ENCODE measurements at regions not wholly inside any gene's neighbourhood (a gene's known extent, or its start where the extent isn't known, plus 50 kb on each side); places are given as distances from the start of the nearest gene placed in this dataset.
"Not testable (repeated sequence)": the region's sequence is repeated elsewhere in the genome, so short reads cannot be mapped to it uniquely, and the experiment has no call there.

GRCh38 chr14:78007160-78007559, 163.0 kb upstream of the NRXN3 start:
- no peak for ATAC-seq
- POLR2A ChIA-PET: no interaction called here
- in situ Hi-C loops (cut with HindIII; ENCODE audit: low pct_unique_long_range_greater_than_20kb, low sequenced_read_pairs): no loop called here

GRCh38 chr14:78010688-78011087, 159.5 kb upstream of the NRXN3 start:
- Histone ChIP-seq H3K4me1 (ENCODE audit: control insufficient read depth, insufficient read depth, low read length) (no peaks in the 10 kb centered on the region), H3K36me3 (ENCODE audit: control insufficient read depth, insufficient read depth, low read length) (no peaks in the 10 kb centered on the region), H3K9me3 (ENCODE audit: control insufficient read depth, insufficient read depth, low read depth, low read length) (no peaks in the 10 kb centered on the region), H3K27me3 (ENCODE audit: control insufficient read depth, insufficient read depth, low read length) (no peaks in the 10 kb centered on the region; the same call in 1 of the 2 replicates), H3K27ac (ENCODE audit: low read length) (no peak overlapping the region), H3K4me3 (ENCODE audit: low read depth in 2 of 2, low read length in 2 of 2) (no peak overlapping the region)
- TF ChIP-seq TCF7L2 (IDR thresholded peaks at IDR 0.05; ENCODE audit: low read depth, low read length) (no peak), SIN3A (IDR thresholded peaks at IDR 0.05; ENCODE audit: borderline replicate concordance, insufficient read depth, low read depth, low read length) (no peak), REST (IDR thresholded peaks at IDR 0.05; ENCODE audit: insufficient read depth in 1 of 2, low read depth in 2 of 2, low read length in 1 of 2) (no peak), POLR2AphosphoS5 (IDR thresholded peaks at IDR 0.05; ENCODE audit: low read depth, low read length) (no peak)
- TF ChIP-seq, protein P1, sequence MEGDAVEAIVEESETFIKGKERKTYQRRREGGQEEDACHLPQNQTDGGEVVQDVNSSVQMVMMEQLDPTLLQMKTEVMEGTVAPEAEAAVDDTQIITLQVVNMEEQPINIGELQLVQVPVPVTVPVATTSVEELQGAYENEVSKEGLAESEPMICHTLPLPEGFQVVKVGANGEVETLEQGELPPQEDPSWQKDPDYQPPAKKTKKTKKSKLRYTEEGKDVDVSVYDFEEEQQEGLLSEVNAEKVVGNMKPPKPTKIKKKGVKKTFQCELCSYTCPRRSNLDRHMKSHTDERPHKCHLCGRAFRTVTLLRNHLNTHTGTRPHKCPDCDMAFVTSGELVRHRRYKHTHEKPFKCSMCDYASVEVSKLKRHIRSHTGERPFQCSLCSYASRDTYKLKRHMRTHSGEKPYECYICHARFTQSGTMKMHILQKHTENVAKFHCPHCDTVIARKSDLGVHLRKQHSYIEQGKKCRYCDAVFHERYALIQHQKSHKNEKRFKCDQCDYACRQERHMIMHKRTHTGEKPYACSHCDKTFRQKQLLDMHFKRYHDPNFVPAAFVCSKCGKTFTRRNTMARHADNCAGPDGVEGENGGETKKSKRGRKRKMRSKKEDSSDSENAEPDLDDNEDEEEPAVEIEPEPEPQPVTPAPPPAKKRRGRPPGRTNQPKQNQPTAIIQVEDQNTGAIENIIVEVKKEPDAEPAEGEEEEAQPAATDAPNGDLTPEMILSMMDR (IDR thresholded peaks at IDR 0.05): no peak
- CTCF ChIA-PET: no interaction called here
- POLR2A ChIA-PET: no interaction called here
- intact Hi-C loops (cut with micrococcal nuclease; ENCODE audit: unreplicated experiment): no loop called here
- peak; percentile 53; the same call in 1 of the 2 replicates for ATAC-seq
- in situ Hi-C loops (cut with HindIII; ENCODE audit: low pct_unique_long_range_greater_than_20kb, low sequenced_read_pairs): no loop called here
- no TSS peak for BruUV-seq (replicated peaks)
- no peak for DNase-seq (ENCODE audit: low read depth, low spot score)

More at GRCh38 chr14:78007160-78007559, 163.0 kb upstream of the NRXN3 start:
- CTCF ChIA-PET: no interaction called here
- no peaks in the 10 kb centered on the region for H3K27me3 ChIP-seq (ENCODE audit: control insufficient read depth, insufficient read depth, low read length)
- TF ChIP-seq SIN3A (IDR thresholded peaks at IDR 0.05; ENCODE audit: borderline replicate concordance, insufficient read depth, low read depth, low read length) (no peak), POLR2AphosphoS5 (IDR thresholded peaks at IDR 0.05; ENCODE audit: low read depth, low read length) (no peak), REST (IDR thresholded peaks at IDR 0.05; ENCODE audit: insufficient read depth in 1 of 2, low read depth in 2 of 2, low read length in 1 of 2) (no peak), TCF7L2 (IDR thresholded peaks at IDR 0.05; ENCODE audit: low read depth, low read length) (no peak)
- TF ChIP-seq, protein P1 (IDR thresholded peaks at IDR 0.05): no peak
- H3K9me3 ChIP-seq (ENCODE audit: control insufficient read depth, insufficient read depth, low read depth, low read length): no peaks in the 10 kb centered on the region
- no TSS peak for BruUV-seq (replicated peaks)
- intact Hi-C loops (cut with micrococcal nuclease; ENCODE audit: unreplicated experiment): no loop called here
- no peak for DNase-seq (ENCODE audit: low read depth, low spot score)
- H3K4me1 ChIP-seq (ENCODE audit: control insufficient read depth, insufficient read depth, low read length): no peaks in the 10 kb centered on the region
- H3K36me3 ChIP-seq (ENCODE audit: control insufficient read depth, insufficient read depth, low read length): no peaks in the 10 kb centered on the region
- no peak overlapping the region for H3K4me3 ChIP-seq (ENCODE audit: low read depth in 2 of 2, low read length in 2 of 2)
- H3K27ac ChIP-seq (ENCODE audit: low read length): no peak overlapping the region

DNA sequence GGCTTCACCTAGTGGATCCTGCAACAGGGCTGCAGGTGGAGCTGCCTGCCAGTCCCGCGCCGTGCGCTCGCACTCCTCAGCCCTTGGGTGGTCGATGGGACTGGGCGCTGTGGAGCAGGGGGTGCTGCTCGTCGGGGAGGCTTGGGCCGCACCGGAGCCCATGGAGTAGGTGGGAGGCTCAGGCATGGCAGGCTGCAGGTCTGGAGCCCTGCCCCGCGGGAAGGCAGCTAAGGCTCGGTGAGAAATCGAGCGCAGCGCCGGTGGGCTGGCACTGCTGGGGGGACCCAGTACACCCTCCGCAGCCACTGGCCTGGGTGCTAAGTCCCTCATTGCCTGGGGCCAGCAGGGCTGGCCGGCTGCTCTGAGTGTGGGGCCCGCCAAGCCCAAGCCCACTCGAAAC, 156.3 kb upstream of the NRXN3 start:
- ATAC-seq; H3K4me1 ChIP-seq (ENCODE audit: control insufficient read depth, insufficient read depth, low read length); H3K9me3 ChIP-seq (ENCODE audit: control insufficient read depth, insufficient read depth, low read depth, low read length); CTCF ChIA-PET; intact Hi-C loops (cut with micrococcal nuclease; ENCODE audit: unreplicated experiment); H3K27ac ChIP-seq (ENCODE audit: low read length); in situ Hi-C loops (cut with HindIII; ENCODE audit: low pct_unique_long_range_greater_than_20kb, low sequenced_read_pairs); H3K27me3 ChIP-seq (ENCODE audit: control insufficient read depth, insufficient read depth, low read length); BruUV-seq (replicated peaks); DNase-seq (ENCODE audit: low read depth, low spot score); H3K36me3 ChIP-seq (ENCODE audit: control insufficient read depth, insufficient read depth, low read length); H3K4me3 ChIP-seq (ENCODE audit: low read depth in 2 of 2, low read length in 2 of 2); POLR2A ChIA-PET: not testable (repeated sequence)
